ENCODE measurements at regions not wholly inside any gene's neighbourhood (a gene's known extent, or its start where the extent isn't known, plus 50 kb on each side); places are given as distances from the start of the nearest gene placed in this dataset.

DNA sequence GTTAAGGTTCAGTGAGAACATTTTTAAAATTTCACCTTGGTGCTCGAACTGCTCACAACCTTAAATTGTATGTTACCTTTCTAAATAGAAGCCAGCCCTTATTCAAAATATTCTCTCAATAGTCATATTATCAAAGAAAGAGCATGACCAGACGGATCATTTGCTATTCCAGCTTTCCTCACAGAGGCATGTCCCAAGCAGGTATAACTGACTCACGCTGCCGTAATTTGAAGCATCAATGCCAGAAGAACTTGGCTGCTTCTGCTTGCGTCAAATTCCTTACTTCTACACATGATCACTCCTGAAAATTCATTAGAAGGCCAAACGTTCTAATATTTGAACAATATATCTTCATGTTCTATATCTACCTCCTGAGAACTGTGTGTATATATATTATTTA is 69.5 kb upstream of the VGLL4 start:
- peaks cover 4% of the 10 kb centered on the region for H3K9me1 ChIP-seq (ENCODE audit: control insufficient read depth, extremely low read depth, insufficient read depth, low read length)
- H3K9me3 ChIP-seq (ENCODE audit: control insufficient read depth, low read depth, low read length): peaks cover 5% of the 10 kb centered on the region
- H3K4me1 ChIP-seq (ENCODE audit: control insufficient read depth, extremely low read depth, insufficient read depth, low read length): peaks cover 50% of the 10 kb centered on the region
- H4K20me1 ChIP-seq (ENCODE audit: control insufficient read depth, extremely low read depth, insufficient read depth, low read length): peaks cover 6% of the 10 kb centered on the region
- dilution Hi-C loops (cut with MboI; ENCODE audit: extremely low pct_ligation_motif_present, low sequenced_read_pairs): no loop called here
- peak overlapping the region; percentile 65 for H3K9ac ChIP-seq (ENCODE audit: control insufficient read depth, extremely low read depth, insufficient read depth, low read length)
- H3K27ac ChIP-seq (ENCODE audit: control insufficient read depth, insufficient read depth, low read length): peak overlapping the region; percentile 92
- DNase-seq (ENCODE audit: low read depth, low spot score): no peak
- H3K4me3 ChIP-seq (ENCODE audit: control insufficient read depth in 2 of 3, extremely low read depth in 1 of 3, insufficient read depth in 2 of 3, low read depth in 1 of 3, low read length in 3 of 3): peak overlapping the region; percentile 19 to 68 (median 63)
- H3K36me3 ChIP-seq (ENCODE audit: control insufficient read depth in 2 of 2, extremely low read depth in 1 of 2, insufficient read depth in 2 of 2, low read length in 2 of 2): peaks cover 0 to 2% of the 10 kb centered on the region in 2 experiments
- no peak overlapping the region for H2AFZ ChIP-seq (ENCODE audit: control insufficient read depth, low read length)
- FAIRE-seq: peak; percentile 93
- peak overlapping the region; percentile 99 for H3K4me2 ChIP-seq (ENCODE audit: control insufficient read depth, extremely low read depth, insufficient read depth, low read depth, low read length)
- no peak for TF ChIP-seq EZH2 (IDR thresholded peaks at IDR 0.05; ENCODE audit: low read length)
- TF ChIP-seq, protein P1, sequence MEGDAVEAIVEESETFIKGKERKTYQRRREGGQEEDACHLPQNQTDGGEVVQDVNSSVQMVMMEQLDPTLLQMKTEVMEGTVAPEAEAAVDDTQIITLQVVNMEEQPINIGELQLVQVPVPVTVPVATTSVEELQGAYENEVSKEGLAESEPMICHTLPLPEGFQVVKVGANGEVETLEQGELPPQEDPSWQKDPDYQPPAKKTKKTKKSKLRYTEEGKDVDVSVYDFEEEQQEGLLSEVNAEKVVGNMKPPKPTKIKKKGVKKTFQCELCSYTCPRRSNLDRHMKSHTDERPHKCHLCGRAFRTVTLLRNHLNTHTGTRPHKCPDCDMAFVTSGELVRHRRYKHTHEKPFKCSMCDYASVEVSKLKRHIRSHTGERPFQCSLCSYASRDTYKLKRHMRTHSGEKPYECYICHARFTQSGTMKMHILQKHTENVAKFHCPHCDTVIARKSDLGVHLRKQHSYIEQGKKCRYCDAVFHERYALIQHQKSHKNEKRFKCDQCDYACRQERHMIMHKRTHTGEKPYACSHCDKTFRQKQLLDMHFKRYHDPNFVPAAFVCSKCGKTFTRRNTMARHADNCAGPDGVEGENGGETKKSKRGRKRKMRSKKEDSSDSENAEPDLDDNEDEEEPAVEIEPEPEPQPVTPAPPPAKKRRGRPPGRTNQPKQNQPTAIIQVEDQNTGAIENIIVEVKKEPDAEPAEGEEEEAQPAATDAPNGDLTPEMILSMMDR (optimal IDR thresholded peaks at IDR 0.05 in 1 of 3, IDR thresholded peaks at IDR 0.05 in 1 of 3, conservative IDR thresholded peaks at IDR 0.05 in 1 of 3; ENCODE audit: extremely low read depth in 1 of 3, insufficient read depth in 2 of 3, low read length in 3 of 3): no peak
- H3K79me2 ChIP-seq (ENCODE audit: control insufficient read depth, insufficient read depth, low read length): peaks cover 93% of the 10 kb centered on the region
- H3K27me3 ChIP-seq (ENCODE audit: control insufficient read depth, extremely low read depth, insufficient read depth, low read length): no peaks in the 10 kb centered on the region

DNA sequence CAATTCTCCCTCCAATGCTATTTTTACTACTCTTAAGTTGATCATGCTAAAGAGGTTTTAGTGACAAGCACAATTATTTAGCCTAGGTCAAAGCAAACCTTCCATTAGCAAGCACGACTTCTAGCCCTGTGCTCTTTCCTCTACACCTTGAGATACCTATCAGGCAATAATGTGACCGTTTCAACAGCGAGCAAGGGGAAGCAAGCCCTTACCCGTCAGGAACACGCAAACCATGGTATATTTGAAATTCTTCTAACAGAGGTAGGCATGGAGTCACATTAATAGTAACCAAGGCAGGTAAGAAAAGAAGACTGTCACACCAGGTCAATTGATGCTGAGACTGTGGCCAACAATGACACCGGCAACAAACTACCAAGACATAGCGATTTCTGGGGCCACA is 68.9 kb upstream of the VGLL4 start:
- Histone ChIP-seq H3K9me1 (ENCODE audit: control insufficient read depth, extremely low read depth, insufficient read depth, low read length) (peaks cover 4% of the 10 kb centered on the region), H4K20me1 (ENCODE audit: control insufficient read depth, extremely low read depth, insufficient read depth, low read length) (peaks cover 6% of the 10 kb centered on the region), H3K4me2 (ENCODE audit: control insufficient read depth, extremely low read depth, insufficient read depth, low read depth, low read length) (peak overlapping the region; percentile 99), H3K9me3 (ENCODE audit: control insufficient read depth, low read depth, low read length) (peaks cover 5% of the 10 kb centered on the region), H3K79me2 (ENCODE audit: control insufficient read depth, insufficient read depth, low read length) (peaks cover 93% of the 10 kb centered on the region), H3K36me3 (ENCODE audit: control insufficient read depth in 2 of 2, extremely low read depth in 1 of 2, insufficient read depth in 2 of 2, low read length in 2 of 2) (peaks cover 0 to 2% of the 10 kb centered on the region in 2 experiments), H3K27ac (ENCODE audit: control insufficient read depth, insufficient read depth, low read length) (peak overlapping the region; percentile 92), H3K4me3 (ENCODE audit: control insufficient read depth in 2 of 3, extremely low read depth in 1 of 3, insufficient read depth in 2 of 3, low read depth in 1 of 3, low read length in 3 of 3) (peak overlapping the region; percentile 19 to 68 (median 63)), H3K9ac (ENCODE audit: control insufficient read depth, extremely low read depth, insufficient read depth, low read length) (peak overlapping the region; percentile 65), H2AFZ (ENCODE audit: control insufficient read depth, low read length) (peak overlapping the region; percentile 62), H3K27me3 (ENCODE audit: control insufficient read depth, extremely low read depth, insufficient read depth, low read length) (no peaks in the 10 kb centered on the region), H3K4me1 (ENCODE audit: control insufficient read depth, extremely low read depth, insufficient read depth, low read length) (peaks cover 47% of the 10 kb centered on the region)
- no peak for TF ChIP-seq EZH2 (IDR thresholded peaks at IDR 0.05; ENCODE audit: low read length)
- TF ChIP-seq, protein P1 (optimal IDR thresholded peaks at IDR 0.05 in 1 of 3, IDR thresholded peaks at IDR 0.05 in 1 of 3, conservative IDR thresholded peaks at IDR 0.05 in 1 of 3; ENCODE audit: extremely low read depth in 1 of 3, insufficient read depth in 2 of 3, low read length in 3 of 3): no peak
- no peak for DNase-seq (ENCODE audit: low read depth, low spot score)
- dilution Hi-C loops (cut with MboI; ENCODE audit: extremely low pct_ligation_motif_present, low sequenced_read_pairs): no loop called here
- FAIRE-seq: no peak

Measured in keratinocyte (primary cell).